Peyer's patch (tissue), 4 donors: ENCODE measurements at regions not wholly inside any gene's neighbourhood (a gene's known extent, or its start where the extent isn't known, plus 50 kb on each side); places are given as distances from the start of the nearest gene placed in this dataset.

Experiments
- POLR2A ChIP-seq, 2 donors: fragments of 450-650 bp; IDR thresholded peaks; one replicate each; pipeline ENCODE4 v1.5.1; 2017; ENCODE audit warnings: antibody characterized with exemption in 2 of 2, mild to moderate bottlenecking in 2 of 2, moderate library complexity in 2 of 2
- TF ChIP-seq, protein P1 (sequence below), 6 experiments: fragments of 450-650 bp in 4 of 6; fragments of 200-600 bp in 2 of 6; sonication (generic) in 1 of 6; IDR thresholded peaks; one replicate each; pipeline ENCODE4 v1.5.1; 2017 to 2019; ENCODE audit warnings: antibody characterized with exemption in 6 of 6, mild to moderate bottlenecking in 3 of 6, moderate library complexity in 1 of 6

DNA sequence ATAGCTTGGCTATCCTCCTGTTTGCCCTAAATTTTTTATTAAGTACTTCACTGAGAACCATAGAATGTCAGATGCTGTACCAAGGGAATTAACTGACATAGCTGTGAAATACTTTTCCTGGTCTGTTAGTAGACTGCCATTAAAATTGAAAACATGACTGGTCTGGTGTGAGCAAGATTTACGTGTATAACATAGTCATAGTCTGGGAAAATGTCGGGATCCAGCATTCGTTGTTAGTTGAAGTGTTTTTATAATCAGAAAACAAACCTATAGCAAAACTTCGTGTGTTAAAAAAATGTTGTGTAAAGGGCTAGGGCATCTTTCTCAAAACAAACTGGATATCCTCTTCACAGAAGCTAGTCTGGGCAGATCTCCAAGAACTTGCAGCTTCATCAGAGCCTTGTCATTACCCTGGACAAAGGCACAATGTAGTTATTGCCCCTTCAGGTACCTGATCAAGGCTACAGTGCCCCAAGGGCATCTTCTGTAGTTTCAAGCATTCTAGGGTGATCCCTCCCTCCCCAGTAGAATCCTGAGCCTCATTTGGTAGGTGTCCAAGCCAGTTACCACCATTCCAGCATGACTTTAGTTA, 454.2 kb upstream of the SGCD start:
- TF ChIP-seq, protein P1, sequence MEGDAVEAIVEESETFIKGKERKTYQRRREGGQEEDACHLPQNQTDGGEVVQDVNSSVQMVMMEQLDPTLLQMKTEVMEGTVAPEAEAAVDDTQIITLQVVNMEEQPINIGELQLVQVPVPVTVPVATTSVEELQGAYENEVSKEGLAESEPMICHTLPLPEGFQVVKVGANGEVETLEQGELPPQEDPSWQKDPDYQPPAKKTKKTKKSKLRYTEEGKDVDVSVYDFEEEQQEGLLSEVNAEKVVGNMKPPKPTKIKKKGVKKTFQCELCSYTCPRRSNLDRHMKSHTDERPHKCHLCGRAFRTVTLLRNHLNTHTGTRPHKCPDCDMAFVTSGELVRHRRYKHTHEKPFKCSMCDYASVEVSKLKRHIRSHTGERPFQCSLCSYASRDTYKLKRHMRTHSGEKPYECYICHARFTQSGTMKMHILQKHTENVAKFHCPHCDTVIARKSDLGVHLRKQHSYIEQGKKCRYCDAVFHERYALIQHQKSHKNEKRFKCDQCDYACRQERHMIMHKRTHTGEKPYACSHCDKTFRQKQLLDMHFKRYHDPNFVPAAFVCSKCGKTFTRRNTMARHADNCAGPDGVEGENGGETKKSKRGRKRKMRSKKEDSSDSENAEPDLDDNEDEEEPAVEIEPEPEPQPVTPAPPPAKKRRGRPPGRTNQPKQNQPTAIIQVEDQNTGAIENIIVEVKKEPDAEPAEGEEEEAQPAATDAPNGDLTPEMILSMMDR (IDR thresholded peaks at IDR 0.05): no peak
- TF ChIP-seq POLR2A (IDR thresholded peaks at IDR 0.05): no peak
